Smooth muscle cell (in vitro differentiated cells): ENCODE measurements at regions not wholly inside any gene's neighbourhood (a gene's known extent, or its start where the extent isn't known, plus 50 kb on each side); places are given as distances from the start of the nearest gene placed in this dataset.

Source experiments
- DNase-seq: peaks from one replicate; lab custom pipeline; 2025; ENCODE audit not compliant: unreplicated experiment; lab: John Stamatoyannopoulos, UW
- H2AFZ ChIP-seq: fragments of 200-600 bp; sonication (generic); 2 replicates; pipeline ENCODE4 v1.6.0; 2016; ENCODE audit warnings: antibody characterized with exemption, low read depth, mild to moderate bottlenecking
- H3F3A ChIP-seq: fragments of 200-600 bp; sonication (generic); 2 replicates; pipeline ENCODE4 v1.6.0; 2017; ENCODE audit warnings: antibody characterized with exemption, low read depth
- H3K27ac ChIP-seq: fragments of 200-600 bp; sonication (generic); 2 replicates; pipeline ENCODE4 v1.5.1; 2016; ENCODE audit warnings: low read depth, mild to moderate bottlenecking
- H3K27me3 ChIP-seq: fragments of 200-600 bp; sonication (generic); 2 replicates; pipeline ENCODE4 v1.6.1; 2016; ENCODE audit warnings: low read depth, mild to moderate bottlenecking
- H3K36me3 ChIP-seq: fragments of 200-600 bp; sonication (generic); 2 replicates; pipeline ENCODE4 v1.5.1; 2016; ENCODE audit warnings: low read depth
- H3K4me1 ChIP-seq: fragments of 200-600 bp; sonication (generic); 2 replicates; pipeline ENCODE4 v1.5.1; 2016; ENCODE audit warnings: low read depth
- H3K4me2 ChIP-seq: fragments of 200-600 bp; sonication (generic); 2 replicates; pipeline ENCODE4 v1.6.0; 2016; ENCODE audit warnings: mild to moderate bottlenecking
- H3K4me3 ChIP-seq: fragments of 200-600 bp; sonication (generic); 2 replicates; pipeline ENCODE4 v1.5.1; 2016; ENCODE audit warnings: mild to moderate bottlenecking
- H3K79me2 ChIP-seq: fragments of 200-600 bp; sonication (generic); 2 replicates; pipeline ENCODE4 v1.6.0; 2016; ENCODE audit warnings: low read depth, mild to moderate bottlenecking
- H3K9ac ChIP-seq: fragments of 200-600 bp; sonication (generic); 2 replicates; pipeline ENCODE4 v1.6.0; 2016; ENCODE audit warnings: low read depth
- H3K9me3 ChIP-seq: fragments of 200-600 bp; sonication (generic); replicated peaks from 2 replicates; pipeline ENCODE4 v1.5.1; 2016; ENCODE audit warnings: low read depth
- H4K20me1 ChIP-seq: fragments of 200-600 bp; sonication (generic); 2 replicates; pipeline ENCODE4 v1.6.0; 2016; ENCODE audit warnings: low read depth
- CTCF ChIP-seq: fragments of 200-600 bp; sonication (generic); IDR thresholded peaks from 2 replicates; pipeline ENCODE4 v1.5.1; 2017; ENCODE audit warnings: borderline replicate concordance, mild to moderate bottlenecking, antibody characterized with exemption; ENCODE audit not compliant: insufficient read depth, poor library complexity, severe bottlenecking
- WGBS: methylation state at CpG from one replicate; pipeline ENCODE4 v1.1.7; 2016; ENCODE audit warnings: low lambda C conversion rate; 5-methylcytosine and 5-hydroxymethylcytosine counted together

GRCh38 chr5:174335682-174336364 lies 290.3 kb downstream of the NSG2 start:
- Histone ChIP-seq H3K36me3 (no peaks in the 10 kb centered on the region), H3K9me3 (no peaks in the 10 kb centered on the region), H3K4me2 (peak overlapping the region; percentile 84), H3K4me3 (no peak overlapping the region), H3K79me2 (peaks cover 2% of the 10 kb centered on the region), H3F3A (peaks cover 24% of the 10 kb centered on the region), H3K27me3 (no peaks in the 10 kb centered on the region), H3K27ac (peak overlapping the region; percentile 88), H4K20me1 (no peaks in the 10 kb centered on the region), H3K9ac (peak overlapping the region; percentile 71), H2AFZ (no peak overlapping the region), H3K4me1 (peaks cover 27% of the 10 kb centered on the region)
- TF ChIP-seq CTCF = no peak
- 34% methylated on average over 13 of the region's 13 CpGs for WGBS
- DNase-seq = no peak

GRCh38 chr5:174336479-174336878 lies 291.0 kb downstream of the NSG2 start:
- Histone ChIP-seq H3K27ac (peak overlapping the region; percentile 88), H3K4me1 (peaks cover 27% of the 10 kb centered on the region), H3K4me3 (peak overlapping the region; percentile 32), H3K27me3 (no peaks in the 10 kb centered on the region), H3K36me3 (no peaks in the 10 kb centered on the region), H3K9ac (peak overlapping the region; percentile 71), H3F3A (peaks cover 24% of the 10 kb centered on the region), H3K79me2 (peaks cover 2% of the 10 kb centered on the region), H3K4me2 (peak overlapping the region; percentile 84), H3K9me3 (no peaks in the 10 kb centered on the region), H2AFZ (no peak overlapping the region), H4K20me1 (no peaks in the 10 kb centered on the region)
- no peak for TF ChIP-seq CTCF
- WGBS = 89% methylated on average over 5 of the region's 5 CpGs
- no peak for DNase-seq

GRCh38 chr5:174337276-174338184 lies 292.0 kb downstream of the NSG2 start:
- H3K27ac ChIP-seq = peak overlapping the region; percentile 88
- no peaks in the 10 kb centered on the region for H3K9me3 ChIP-seq
- no peak overlapping the region for H2AFZ ChIP-seq
- H3K27me3 ChIP-seq = no peaks in the 10 kb centered on the region
- H3K4me2 ChIP-seq = peak overlapping the region; percentile 84
- H3K4me1 ChIP-seq = peaks cover 27% of the 10 kb centered on the region
- H3K36me3 ChIP-seq = no peaks in the 10 kb centered on the region
- H3K4me3 ChIP-seq = peak overlapping the region; percentile 32
- peaks cover 24% of the 10 kb centered on the region for H3F3A ChIP-seq
- peaks cover 2% of the 10 kb centered on the region for H3K79me2 ChIP-seq
- no peak for TF ChIP-seq CTCF
- 3% methylated on average over 18 of the region's 18 CpGs for WGBS
- no peak for DNase-seq
- H4K20me1 ChIP-seq = no peaks in the 10 kb centered on the region
- H3K9ac ChIP-seq = peak overlapping the region; percentile 71
